AG04449 (cell line): ENCODE measurements at regions not wholly inside any gene's neighbourhood (a gene's known extent, or its start where the extent isn't known, plus 50 kb on each side); places are given as distances from the start of the nearest gene placed in this dataset.

ENCODE experiments used
- CTCF ChIA-PET: fragments of 350-600 bp; formaldehyde crosslinking; extraction: SDS; loops from one replicate; lab custom pipeline; 2021; ENCODE audit warnings: antibody characterized with exemption; lab: Yijun Ruan, JAX
- POLR2A ChIA-PET: fragments of 400-600, 350-600 bp; formaldehyde crosslinking; extraction: SDS; loops from one replicate; lab custom pipeline; 2020; ENCODE audit warnings: antibody characterized with exemption, inconsistent platforms; lab: Yijun Ruan, JAX
- DNase-seq: peaks from one replicate; pipeline ENCODE4 v3.0.0-alpha.2; 2010; ENCODE audit warnings: low read depth, low spot score
- H3K4me3 ChIP-seq: 2 replicates; pipeline ENCODE4 v1.5.1; 2011; ENCODE audit warnings: low read depth, mild to moderate bottlenecking, control low read depth, low read length
- CTCF ChIP-seq: IDR thresholded peaks from one replicate; pipeline ENCODE4 v1.5.1; 2011; ENCODE audit warnings: mild to moderate bottlenecking, moderate library complexity, low read length, control low read depth, inconsistent platforms; ENCODE audit not compliant: insufficient read depth; ENCODE audit errors: missing control alignments

GRCh38 chr12:61758661-61759060 is 501.5 kb upstream of the USP15 start:
- CTCF ChIA-PET, result no interaction called here
- no peak overlapping the region for H3K4me3 ChIP-seq
- DNase-seq, result no peak
- TF ChIP-seq CTCF, result no peak
- POLR2A ChIA-PET, result no interaction called here

GRCh38 chr12:61765926-61766325 is 494.3 kb upstream of the USP15 start:
- TF ChIP-seq CTCF, result no peak
- DNase-seq, result no peak
- CTCF ChIA-PET, result no interaction called here
- H3K4me3 ChIP-seq, result no peak overlapping the region
- POLR2A ChIA-PET, result no interaction called here

GRCh38 chr12:61780435-61780834 is 479.8 kb upstream of the USP15 start:
- ChIA-PET CTCF (no interaction called here), POLR2A (no interaction called here)
- no peak overlapping the region for H3K4me3 ChIP-seq
- no peak for TF ChIP-seq CTCF
- no peak for DNase-seq

- TF ChIP-seq CTCF, result no peak
- no peak for DNase-seq
- CTCF ChIA-PET, result no interaction called here
- no peak overlapping the region for H3K4me3 ChIP-seq
- POLR2A ChIA-PET, result no interaction called here
Observed at GRCh38 chr12:61781021-61781581, 479.1 kb upstream of the USP15 start.

GRCh38 chr12:61796846-61797245 is 463.4 kb upstream of the USP15 start:
- no peak for DNase-seq
- H3K4me3 ChIP-seq, result no peak overlapping the region
- CTCF ChIA-PET, result no interaction called here
- POLR2A ChIA-PET, result no interaction called here
- no peak for TF ChIP-seq CTCF

- ChIA-PET CTCF (no interaction called here), POLR2A (no interaction called here)
- no peak overlapping the region for H3K4me3 ChIP-seq
- DNase-seq, result no peak
- TF ChIP-seq CTCF, result no peak
Observed at GRCh38 chr12:61797266-61797665, 462.9 kb upstream of the USP15 start.
